Stimulated activated CD4-positive, alpha-beta T cell treated with anti-CD3 and anti-CD28 coated beads, Interleukin-1b, Interleukin-23, amount 100 ng/mL, for 24 hours (primary cell): ENCODE measurements at regions not wholly inside any gene's neighbourhood (a gene's known extent, or its start where the extent isn't known, plus 50 kb on each side); places are given as distances from the start of the nearest gene placed in this dataset.
A peak's percentile ranks its signal among the peaks of the same experiment; 100 is the strongest.
"Not testable (repeated sequence)": the region's sequence is repeated elsewhere in the genome, so short reads cannot be mapped to it uniquely, and the experiment has no call there.

Source experiments
- DNase-seq, 4 experiments: peaks; one replicate each; pipeline ENCODE4 v3.0.0-alpha.2; 2020; ENCODE audit warnings: low read depth in 4 of 4, low spot score in 1 of 4

- not testable (repeated sequence) for DNase-seq
Measured at GRCh38 chr7:150098592-150098991, 224.6 kb upstream of the LRRC61 start.

GRCh38 chr7:150101282-150101681 lies 221.9 kb upstream of the LRRC61 start:
- DNase-seq = not testable (repeated sequence)

- DNase-seq = not testable (repeated sequence)
Measured at GRCh38 chr7:150107283-150107682, 215.9 kb upstream of the LRRC61 start.

- peak in 2 of 4 experiments; percentile 2 to 18 for DNase-seq
Measured at GRCh38 chr7:150110375-150110820, 212.8 kb upstream of the LRRC61 start.

DNA sequence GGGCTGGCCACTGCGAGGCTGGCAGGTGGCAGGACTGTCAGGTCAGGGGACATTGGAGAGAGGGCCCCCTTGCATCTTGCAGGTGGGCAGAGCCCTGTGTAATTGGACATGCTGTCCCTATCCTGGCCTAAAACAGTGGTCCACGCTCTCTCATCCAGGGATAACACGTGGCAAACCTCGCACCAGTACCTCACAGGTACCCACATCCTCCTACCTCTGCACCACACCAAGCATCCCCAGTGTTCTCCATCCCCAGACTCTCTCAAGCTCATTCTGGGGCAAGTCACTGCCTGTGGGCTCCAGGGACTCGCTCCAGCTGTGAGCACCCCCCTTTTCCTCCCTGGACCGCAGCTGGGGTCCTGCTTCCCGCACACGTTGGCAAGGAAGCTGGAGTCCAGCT lies 212.3 kb upstream of the LRRC61 start:
- not testable (repeated sequence) for DNase-seq

DNA sequence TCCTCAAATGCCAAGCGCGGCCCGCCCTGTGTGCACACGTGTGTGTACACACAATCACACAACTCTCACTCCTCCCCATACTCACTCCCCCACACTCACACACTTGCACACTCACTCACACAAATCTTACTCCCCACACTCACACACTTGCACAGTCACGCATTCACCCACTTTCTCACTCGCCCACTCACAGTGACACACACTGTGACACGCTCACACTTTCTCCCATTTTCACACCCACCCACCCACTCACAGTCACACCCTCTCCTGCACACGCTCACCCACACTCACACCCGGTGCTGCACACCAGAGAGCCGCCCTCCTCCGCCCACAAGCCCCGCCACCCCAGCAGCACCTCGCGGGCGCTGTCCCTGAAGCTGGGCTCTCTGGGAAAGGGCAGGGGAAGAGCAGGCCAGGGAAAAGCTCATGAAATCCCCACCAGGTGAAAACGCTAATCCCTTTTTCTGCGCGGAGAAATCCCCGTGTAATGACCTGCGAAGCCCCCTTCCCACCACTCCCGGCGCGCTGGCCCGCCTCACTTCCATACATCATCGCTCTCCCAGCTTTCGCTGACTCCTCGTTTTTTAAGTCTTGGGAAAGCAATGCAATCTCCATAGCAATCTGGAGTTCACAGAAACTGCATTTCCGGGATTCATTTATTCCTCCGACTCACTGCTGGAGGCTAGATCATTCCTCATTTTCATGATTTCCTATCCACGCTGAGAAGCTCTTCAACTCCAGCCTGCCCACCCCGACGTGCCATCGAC lies 211.6 kb upstream of the LRRC61 start:
- not testable (repeated sequence) for DNase-seq

GRCh38 chr7:150113301-150113700 lies 209.9 kb upstream of the LRRC61 start:
- not testable (repeated sequence) for DNase-seq

- DNase-seq = not testable (repeated sequence)
Measured at GRCh38 chr7:150114591-150114990, 208.6 kb upstream of the LRRC61 start.

DNA sequence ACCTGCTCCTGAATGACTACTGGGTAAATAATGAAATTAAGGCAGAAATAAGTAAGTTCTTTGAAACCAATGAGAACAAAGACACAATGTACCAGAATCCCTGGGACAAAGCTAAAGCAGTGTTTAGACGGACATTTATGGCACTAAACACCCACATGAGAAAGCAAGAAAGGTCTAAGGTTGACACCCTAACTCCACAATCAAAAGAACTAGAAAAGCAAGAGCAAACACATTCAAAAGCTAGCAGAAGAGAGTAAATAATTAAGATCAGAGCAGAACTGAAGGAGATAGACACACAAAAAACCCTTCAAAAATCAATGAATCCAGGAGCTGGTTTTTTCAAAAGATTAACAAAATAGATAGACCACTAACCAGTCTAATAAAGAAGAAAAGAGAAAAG lies 203.2 kb upstream of the LRRC61 start:
- not testable (repeated sequence) for DNase-seq

DNA sequence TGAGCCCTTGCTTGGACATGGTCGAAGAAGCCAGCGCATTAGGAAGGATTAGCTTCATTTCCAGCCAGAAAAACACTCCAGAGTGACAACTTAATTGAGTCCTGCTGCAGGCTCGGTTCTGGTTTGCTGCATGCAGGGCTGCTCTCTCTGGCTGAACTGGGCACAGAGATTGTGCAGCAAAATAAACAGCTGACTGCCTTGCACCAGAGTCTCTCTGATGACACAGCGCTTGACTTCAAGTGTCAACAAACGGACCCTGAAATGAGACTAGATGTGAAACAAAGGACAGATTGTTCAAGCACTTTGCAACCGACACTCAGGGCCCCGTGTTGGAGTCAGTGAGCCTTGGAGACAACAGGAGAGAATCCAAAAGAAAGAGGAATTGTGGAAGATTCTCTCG lies 197.3 kb upstream of the LRRC61 start:
- not testable (repeated sequence) for DNase-seq

GRCh38 chr7:150134451-150134850 lies 188.7 kb upstream of the LRRC61 start:
- DNase-seq = not testable (repeated sequence)

DNA sequence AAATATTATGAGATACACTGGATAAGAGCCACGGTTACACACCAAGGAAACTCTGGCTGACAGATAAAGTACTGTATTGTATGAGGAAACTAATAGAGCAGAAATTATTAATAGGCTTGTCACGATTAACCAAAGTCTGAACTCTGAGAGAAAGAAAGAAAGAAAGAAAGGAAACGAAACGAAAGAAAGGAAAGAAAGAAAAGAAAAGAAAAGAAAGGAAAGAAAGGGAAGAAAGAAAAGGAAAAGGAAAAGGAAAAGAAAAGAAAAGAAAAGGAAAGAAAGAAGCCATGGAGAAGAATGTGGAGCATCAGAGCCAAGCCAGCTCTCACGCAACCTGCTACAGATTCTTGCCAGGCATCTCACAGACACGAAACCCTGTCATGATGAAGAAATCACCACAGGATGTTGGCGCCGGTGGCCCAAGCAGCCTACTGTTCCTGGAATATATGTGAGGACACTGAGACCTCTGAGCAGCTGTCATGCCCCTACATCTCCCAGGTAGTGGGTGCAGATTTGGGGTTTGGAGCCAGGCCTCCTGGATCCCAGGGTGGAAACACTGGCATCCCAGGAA lies 187.4 kb upstream of the LRRC61 start:
- not testable (repeated sequence) for DNase-seq

GRCh38 chr7:150139840-150140239 lies 183.3 kb upstream of the LRRC61 start:
- DNase-seq = not testable (repeated sequence)

DNA sequence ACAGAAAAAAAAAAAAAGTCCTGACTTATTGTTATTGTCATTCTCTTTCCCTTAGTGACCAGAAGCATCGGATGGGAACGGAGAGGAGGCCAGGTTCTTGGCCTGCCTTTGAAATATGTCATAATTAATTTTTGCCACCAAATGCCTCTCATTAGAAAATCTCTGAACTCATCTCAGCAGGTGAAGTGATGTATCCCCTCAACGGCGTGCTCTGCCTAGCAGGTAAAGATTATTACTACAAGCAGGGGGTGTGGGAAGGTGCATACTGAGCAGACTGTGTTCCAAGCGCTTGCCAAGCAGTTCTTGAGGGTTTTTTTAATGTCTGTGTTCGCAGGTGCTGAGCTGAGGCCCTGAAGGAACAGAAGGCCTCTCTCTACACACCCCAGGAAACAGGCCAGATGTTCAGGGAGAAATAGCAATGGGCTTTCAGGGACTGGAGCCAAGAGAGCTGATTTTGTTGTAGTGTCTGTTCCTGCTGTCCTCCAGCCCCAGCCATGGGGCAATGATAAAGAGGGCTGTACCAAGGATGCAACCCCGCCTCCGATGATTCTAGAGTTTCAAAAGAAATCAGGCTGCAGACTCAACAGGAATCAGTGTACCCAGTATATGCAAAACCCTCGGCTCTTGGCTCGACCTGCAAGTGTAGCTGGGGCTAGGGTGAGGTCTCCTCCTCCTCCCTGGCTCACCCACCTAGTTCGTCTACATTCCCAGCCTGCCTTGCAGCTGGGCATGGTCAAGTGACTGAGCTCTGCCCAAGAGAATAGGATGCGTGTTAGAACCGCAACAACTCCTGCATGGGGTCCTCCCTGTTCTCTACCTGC lies 181.4 kb upstream of the LRRC61 start:
- not testable (repeated sequence) for DNase-seq

GRCh38 chr7:150146124-150146523 lies 177.0 kb upstream of the LRRC61 start:
- DNase-seq = not testable (repeated sequence)

- not testable (repeated sequence) for DNase-seq
Measured at GRCh38 chr7:150147524-150147923, 175.6 kb upstream of the LRRC61 start.

DNA sequence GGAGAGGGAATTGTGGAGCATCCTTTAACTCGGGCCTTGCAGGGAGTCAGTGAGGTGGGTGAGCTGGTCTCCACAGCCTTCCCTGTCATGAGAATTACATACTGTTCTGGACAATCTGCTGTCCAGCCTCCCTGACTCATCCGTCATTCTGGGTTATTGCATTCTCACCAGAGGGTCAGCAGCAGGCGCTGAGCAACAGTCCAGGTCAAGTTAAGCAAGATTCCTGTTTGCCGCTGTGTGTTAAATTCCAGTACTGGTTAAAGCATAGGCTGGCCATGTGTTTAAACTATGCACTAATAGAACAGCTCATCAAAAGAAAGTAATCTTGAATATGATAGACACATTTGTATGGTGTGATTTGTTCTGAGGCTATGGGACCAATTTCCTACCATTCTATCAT lies 167.1 kb upstream of the LRRC61 start:
- not testable (repeated sequence) for DNase-seq

DNA sequence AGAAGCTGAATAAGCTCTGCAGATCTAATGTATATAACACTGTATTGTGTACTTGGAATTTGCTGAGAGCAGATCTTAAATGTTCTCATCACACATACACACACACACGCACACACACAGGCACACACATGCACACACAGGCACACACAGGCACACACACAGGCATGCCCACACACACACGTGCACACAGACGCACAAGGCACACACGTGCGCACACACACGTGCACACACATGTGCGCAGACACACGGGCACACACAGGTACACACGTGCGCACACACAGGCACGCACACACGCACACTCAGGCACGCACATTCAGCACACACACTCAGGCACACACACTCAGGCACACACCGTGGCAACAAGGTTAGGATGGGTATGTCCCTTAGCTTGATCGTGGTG lies 164.5 kb upstream of the LRRC61 start:
- DNase-seq = not testable (repeated sequence)

GRCh38 chr7:150169515-150169914 lies 153.6 kb upstream of the LRRC61 start:
- DNase-seq = not testable (repeated sequence)

GRCh38 chr7:150169943-150170490 lies 153.1 kb upstream of the LRRC61 start:
- not testable (repeated sequence) for DNase-seq

DNA sequence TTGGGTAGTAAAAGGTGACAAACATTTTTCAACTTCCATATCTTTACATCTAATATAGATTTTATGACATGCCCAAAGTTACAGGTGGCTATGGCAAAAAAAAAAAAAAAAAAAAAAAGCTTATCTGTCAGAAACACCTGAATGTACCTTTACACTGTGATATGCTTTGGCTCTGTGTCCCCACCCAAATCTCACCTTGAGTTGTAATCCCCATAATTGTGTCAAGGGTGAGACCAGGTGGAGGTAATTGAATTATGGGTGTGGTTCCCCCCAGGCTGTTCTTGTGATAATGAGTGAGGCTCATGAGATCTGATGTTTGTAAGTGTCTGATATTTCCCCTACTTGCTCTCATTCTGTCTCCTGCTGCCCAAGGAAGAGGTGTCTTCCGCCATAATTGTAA lies 139.6 kb upstream of the LRRC61 start:
- not testable (repeated sequence) for DNase-seq
